Fibroblast of lung (primary cell): ENCODE measurements at regions not wholly inside any gene's neighbourhood (a gene's known extent, or its start where the extent isn't known, plus 50 kb on each side); places are given as distances from the start of the nearest gene placed in this dataset.

Experiments
- DNase-seq, 2 donors: peaks; one replicate each; pipeline versions ENCODE4 v3.0.0 to v3.0.0-alpha.2; 2010; ENCODE audit warnings: low read depth in 2 of 2
- H2AFZ ChIP-seq: 2 replicates; pipeline ENCODE4 v1.5.1; 2012; ENCODE audit warnings: low read length, control low read depth, inconsistent platforms
- H3K27ac ChIP-seq: 2 replicates; pipeline ENCODE4 v1.5.1; 2011; ENCODE audit warnings: low read length, control low read depth; ENCODE audit not compliant: insufficient read depth
- H3K27me3 ChIP-seq: 2 replicates; pipeline ENCODE4 v1.5.1; 2011; ENCODE audit warnings: mild to moderate bottlenecking, low read length; ENCODE audit not compliant: control insufficient read depth, insufficient read depth
- H3K36me3 ChIP-seq: 2 replicates; pipeline ENCODE4 v1.5.1; 2011; ENCODE audit warnings: low read length; ENCODE audit not compliant: control insufficient read depth, insufficient read depth
- H3K4me1 ChIP-seq: 2 replicates; pipeline ENCODE4 v1.5.1; 2011; ENCODE audit warnings: low read length; ENCODE audit not compliant: control insufficient read depth, insufficient read depth; ENCODE audit errors: extremely low read depth
- H3K4me2 ChIP-seq: 2 replicates; pipeline ENCODE4 v1.5.1; 2011; ENCODE audit warnings: low read length, control low read depth; ENCODE audit not compliant: insufficient read depth; ENCODE audit errors: extremely low read depth
- H3K4me3 ChIP-seq, 4 experiments: fragments of 200-600 bp in 1 of 4; sonication (generic) in 1 of 4; replicated peaks in 1 of 4; 2 replicates each; pipeline ENCODE4 v1.5.1; 2011 to 2016; ENCODE audit warnings: low read length in 4 of 4, low read depth in 3 of 4, mild to moderate bottlenecking in 3 of 4, control low read depth in 2 of 4, inconsistent platforms in 1 of 4, mixed read lengths in 1 of 4; ENCODE audit not compliant: insufficient read depth in 1 of 4; ENCODE audit errors: control extremely low read depth in 1 of 4
- H3K79me2 ChIP-seq: 2 replicates; pipeline ENCODE4 v1.5.1; 2012; ENCODE audit warnings: mild to moderate bottlenecking, low read length, inconsistent platforms; ENCODE audit not compliant: control insufficient read depth, insufficient read depth
- H3K9ac ChIP-seq: 2 replicates; pipeline ENCODE4 v1.5.1; 2011; ENCODE audit warnings: mild to moderate bottlenecking, low read length, control low read depth; ENCODE audit not compliant: insufficient read depth
- H3K9me3 ChIP-seq: 2 replicates; pipeline ENCODE4 v1.5.1; 2012; ENCODE audit warnings: low read depth, low read length; ENCODE audit not compliant: control insufficient read depth, insufficient read depth
- H4K20me1 ChIP-seq: 2 replicates; pipeline ENCODE4 v1.5.1; 2011; ENCODE audit warnings: low read length; ENCODE audit not compliant: control insufficient read depth, insufficient read depth; ENCODE audit errors: extremely low read depth
- EZH2 ChIP-seq: IDR thresholded peaks from 2 replicates; pipeline ENCODE4 v1.5.1; 2012; ENCODE audit warnings: low read length, control low read depth, mild to moderate bottlenecking; ENCODE audit errors: missing control alignments
- TF ChIP-seq, protein P1 (sequence below), 2 donors: IDR thresholded peaks in 1 of 2; conservative IDR thresholded peaks in 1 of 2; 1 replicate in 1 of 2; 2 replicates in 1 of 2; pipeline ENCODE4 v1.5.1; 2011 to 2012; ENCODE audit warnings: low read length in 2 of 2, control low read depth in 1 of 2, inconsistent platforms in 1 of 2, low read depth in 1 of 2, mild to moderate bottlenecking in 1 of 2

DNA sequence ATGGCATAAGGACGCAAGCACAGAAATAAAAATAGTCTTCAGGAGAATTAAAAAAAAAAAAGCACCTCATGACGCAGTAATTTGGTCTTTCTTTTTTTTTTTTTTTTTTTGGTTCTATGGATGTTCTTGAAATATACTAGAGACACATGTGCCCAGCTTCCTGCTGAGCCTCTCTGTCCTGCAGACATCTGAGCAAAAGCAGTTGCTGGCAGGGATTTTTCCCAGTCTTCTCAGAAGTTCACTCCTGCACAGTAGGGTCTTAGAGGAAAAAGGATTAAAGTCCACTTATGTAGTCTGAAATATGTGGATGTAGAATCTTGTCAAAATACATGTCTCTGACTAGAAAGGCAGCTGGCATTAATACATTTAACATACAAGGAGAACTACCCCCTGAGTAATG is 1888.1 kb upstream of the SEL1L start:
- no peaks in the 10 kb centered on the region for H3K79me2 ChIP-seq
- H3K4me2 ChIP-seq: no peak overlapping the region
- no peaks in the 10 kb centered on the region for H3K27me3 ChIP-seq
- H3K4me1 ChIP-seq: no peaks in the 10 kb centered on the region
- H3K9me3 ChIP-seq: no peaks in the 10 kb centered on the region
- H2AFZ ChIP-seq: no peak overlapping the region
- no peak overlapping the region for H3K27ac ChIP-seq
- no peak for TF ChIP-seq EZH2
- TF ChIP-seq, protein P1, sequence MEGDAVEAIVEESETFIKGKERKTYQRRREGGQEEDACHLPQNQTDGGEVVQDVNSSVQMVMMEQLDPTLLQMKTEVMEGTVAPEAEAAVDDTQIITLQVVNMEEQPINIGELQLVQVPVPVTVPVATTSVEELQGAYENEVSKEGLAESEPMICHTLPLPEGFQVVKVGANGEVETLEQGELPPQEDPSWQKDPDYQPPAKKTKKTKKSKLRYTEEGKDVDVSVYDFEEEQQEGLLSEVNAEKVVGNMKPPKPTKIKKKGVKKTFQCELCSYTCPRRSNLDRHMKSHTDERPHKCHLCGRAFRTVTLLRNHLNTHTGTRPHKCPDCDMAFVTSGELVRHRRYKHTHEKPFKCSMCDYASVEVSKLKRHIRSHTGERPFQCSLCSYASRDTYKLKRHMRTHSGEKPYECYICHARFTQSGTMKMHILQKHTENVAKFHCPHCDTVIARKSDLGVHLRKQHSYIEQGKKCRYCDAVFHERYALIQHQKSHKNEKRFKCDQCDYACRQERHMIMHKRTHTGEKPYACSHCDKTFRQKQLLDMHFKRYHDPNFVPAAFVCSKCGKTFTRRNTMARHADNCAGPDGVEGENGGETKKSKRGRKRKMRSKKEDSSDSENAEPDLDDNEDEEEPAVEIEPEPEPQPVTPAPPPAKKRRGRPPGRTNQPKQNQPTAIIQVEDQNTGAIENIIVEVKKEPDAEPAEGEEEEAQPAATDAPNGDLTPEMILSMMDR (conservative IDR thresholded peaks at IDR 0.05 in 1 of 2, IDR thresholded peaks at IDR 0.05 in 1 of 2; ENCODE audit: low read depth in 1 of 2, low read length in 2 of 2): no peak
- no peaks in the 10 kb centered on the region for H4K20me1 ChIP-seq
- DNase-seq: no peak
- no peak overlapping the region for H3K4me3 ChIP-seq
- no peak overlapping the region for H3K9ac ChIP-seq
- no peaks in the 10 kb centered on the region for H3K36me3 ChIP-seq

DNA sequence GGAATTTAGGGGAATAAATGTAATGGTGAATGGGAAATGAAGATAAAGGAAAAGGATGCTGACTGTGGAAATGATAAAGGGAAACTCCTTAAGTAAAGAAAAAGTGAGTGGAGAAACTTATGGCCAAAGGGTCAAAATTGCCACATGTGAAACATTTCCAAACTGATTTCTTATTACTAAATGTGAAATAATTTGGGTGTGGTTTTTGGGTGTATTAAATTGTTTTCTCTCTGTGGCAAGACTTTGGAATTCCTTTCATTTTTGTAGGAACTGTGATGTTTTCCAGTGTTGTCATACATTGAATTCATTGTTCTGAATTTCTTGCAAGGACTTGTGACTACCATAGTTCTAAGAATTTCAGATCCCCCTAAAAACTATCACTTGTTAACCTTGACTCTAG is 1891.5 kb upstream of the SEL1L start:
- H3K27ac ChIP-seq: no peak overlapping the region
- no peak overlapping the region for H3K9ac ChIP-seq
- H3K4me1 ChIP-seq: no peaks in the 10 kb centered on the region
- H3K9me3 ChIP-seq: no peaks in the 10 kb centered on the region
- no peaks in the 10 kb centered on the region for H3K27me3 ChIP-seq
- H3K4me2 ChIP-seq: no peak overlapping the region
- TF ChIP-seq, protein P1 (conservative IDR thresholded peaks at IDR 0.05 in 1 of 2, IDR thresholded peaks at IDR 0.05 in 1 of 2; ENCODE audit: low read depth in 1 of 2, low read length in 2 of 2): no peak
- no peak for TF ChIP-seq EZH2
- no peaks in the 10 kb centered on the region for H3K36me3 ChIP-seq
- no peaks in the 10 kb centered on the region for H4K20me1 ChIP-seq
- no peaks in the 10 kb centered on the region for H3K79me2 ChIP-seq
- H2AFZ ChIP-seq: no peak overlapping the region
- peak; percentile 32 to 57 for DNase-seq
- H3K4me3 ChIP-seq: no peak overlapping the region

DNA sequence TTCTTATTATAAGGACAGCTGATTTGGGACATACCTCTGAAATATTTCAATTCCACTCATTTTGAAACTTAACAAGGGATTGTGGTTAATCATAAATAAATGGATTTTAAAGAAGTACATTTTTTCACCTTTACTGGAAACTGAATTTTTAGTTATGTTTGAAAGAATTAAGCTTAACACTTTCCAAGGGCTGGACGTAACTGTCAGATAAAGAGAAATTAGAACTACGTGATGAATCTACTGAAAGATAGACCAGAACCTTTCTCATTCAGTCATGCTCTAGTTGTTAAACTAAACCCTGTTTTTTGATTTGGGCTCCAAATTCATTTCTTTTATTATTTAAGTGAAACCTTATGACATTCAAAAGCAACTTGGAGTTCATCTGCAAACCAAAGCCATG is 1892.1 kb upstream of the SEL1L start:
- no peak overlapping the region for H3K27ac ChIP-seq

More for the DNA sequence above, 1892.1 kb upstream of the SEL1L start:
- Histone ChIP-seq H3K36me3 (no peaks in the 10 kb centered on the region), H3K79me2 (no peaks in the 10 kb centered on the region), H3K9me3 (no peaks in the 10 kb centered on the region), H4K20me1 (no peaks in the 10 kb centered on the region), H3K4me2 (no peak overlapping the region), H3K27me3 (no peaks in the 10 kb centered on the region), H3K4me1 (no peaks in the 10 kb centered on the region), H3K9ac (no peak overlapping the region), H2AFZ (no peak overlapping the region), H3K4me3 (no peak overlapping the region)
- no peak for DNase-seq
- no peak for TF ChIP-seq EZH2
- TF ChIP-seq, protein P1 (conservative IDR thresholded peaks at IDR 0.05 in 1 of 2, IDR thresholded peaks at IDR 0.05 in 1 of 2; ENCODE audit: low read depth in 1 of 2, low read length in 2 of 2): no peak
